ENCODE measurements at regions not wholly inside any gene's neighbourhood (a gene's known extent, or its start where the extent isn't known, plus 50 kb on each side); places are given as distances from the start of the nearest gene placed in this dataset.

- no peak for ATAC-seq
- no peak for TF ChIP-seq PATZ1 (CRISPR knock-in tag; IDR thresholded peaks at IDR 0.05; ENCODE audit: borderline replicate concordance)
- no peak for TF ChIP-seq ZNF8 (CRISPR knock-in tag; IDR thresholded peaks at IDR 0.05)
- no peak for TF ChIP-seq ZNF565 (CRISPR knock-in tag; conservative IDR thresholded peaks at IDR 0.05; ENCODE audit: low read depth)
- no peak for TF ChIP-seq GLIS3 (CRISPR knock-in tag; IDR thresholded peaks at IDR 0.05)
- no peak for TF ChIP-seq TOX (CRISPR knock-in tag; IDR thresholded peaks at IDR 0.05; ENCODE audit: borderline replicate concordance)
- TF ChIP-seq POU6F1 (CRISPR knock-in tag; IDR thresholded peaks at IDR 0.05; ENCODE audit: borderline replicate concordance, low read depth), result no peak
- TF ChIP-seq ARNTL (CRISPR knock-in tag; IDR thresholded peaks at IDR 0.05; ENCODE audit: borderline replicate concordance, low read depth), result no peak
- TF ChIP-seq ISL1 (CRISPR knock-in tag; IDR thresholded peaks at IDR 0.05), result no peak
- no peak for TF ChIP-seq TSHZ2 (CRISPR knock-in tag; IDR thresholded peaks at IDR 0.05)
- no peak for TF ChIP-seq CSRNP3 (CRISPR knock-in tag; IDR thresholded peaks at IDR 0.05)
- no peak for TF ChIP-seq ZFP3 (CRISPR knock-in tag; IDR thresholded peaks at IDR 0.05)
- no peak for TF ChIP-seq ZFP30 (CRISPR knock-in tag; IDR thresholded peaks at IDR 0.05)
- no peak for TF ChIP-seq RARB (CRISPR knock-in tag; IDR thresholded peaks at IDR 0.05)
- no peak for TF ChIP-seq TCF4 (CRISPR knock-in tag; IDR thresholded peaks at IDR 0.05; ENCODE audit: borderline replicate concordance)
- no peak for TF ChIP-seq CREB5 (CRISPR knock-in tag; IDR thresholded peaks at IDR 0.05; ENCODE audit: low read depth)
- no peak for TF ChIP-seq BACH2 (CRISPR knock-in tag; IDR thresholded peaks at IDR 0.05; ENCODE audit: borderline replicate concordance)
- TF ChIP-seq ESRRG (CRISPR knock-in tag; IDR thresholded peaks at IDR 0.05), result no peak
- no peak for TF ChIP-seq SNAI2 (CRISPR knock-in tag; IDR thresholded peaks at IDR 0.05)
- TF ChIP-seq ZNF70 (CRISPR knock-in tag; IDR thresholded peaks at IDR 0.05), result no peak
Measured at GRCh38 chr11:134975866-134976376, 563.9 kb upstream of the B3GAT1 start.

- no peak for ATAC-seq
- TF ChIP-seq RARB (CRISPR knock-in tag; IDR thresholded peaks at IDR 0.05) (no peak), ZFP30 (CRISPR knock-in tag; IDR thresholded peaks at IDR 0.05) (no peak), OSR1 (CRISPR knock-in tag; IDR thresholded peaks at IDR 0.05) (no peak), PPARA (CRISPR knock-in tag; IDR thresholded peaks at IDR 0.05; ENCODE audit: borderline replicate concordance) (no peak), ARNTL (CRISPR knock-in tag; IDR thresholded peaks at IDR 0.05; ENCODE audit: borderline replicate concordance, low read depth) (no peak), ISL1 (CRISPR knock-in tag; IDR thresholded peaks at IDR 0.05) (no peak), ZNF8 (CRISPR knock-in tag; IDR thresholded peaks at IDR 0.05) (no peak), ESRRG (CRISPR knock-in tag; IDR thresholded peaks at IDR 0.05) (no peak), CSDC2 (CRISPR knock-in tag; IDR thresholded peaks at IDR 0.05) (no peak), CSRNP3 (CRISPR knock-in tag; IDR thresholded peaks at IDR 0.05) (no peak), TSHZ2 (CRISPR knock-in tag; IDR thresholded peaks at IDR 0.05) (no peak), ZNF565 (CRISPR knock-in tag; conservative IDR thresholded peaks at IDR 0.05; ENCODE audit: low read depth) (no peak), CREB5 (CRISPR knock-in tag; IDR thresholded peaks at IDR 0.05; ENCODE audit: low read depth) (no peak), TCF4 (CRISPR knock-in tag; IDR thresholded peaks at IDR 0.05; ENCODE audit: borderline replicate concordance) (no peak)
Measured at GRCh38 chr11:134973801-134974200, 561.8 kb upstream of the B3GAT1 start.
